NCI-H1417 treated with DMSO at 0.1 percent for 48 hours (cell line): ENCODE measurements at regions not wholly inside any gene's neighbourhood (a gene's known extent, or its start where the extent isn't known, plus 50 kb on each side); places are given as distances from the start of the nearest gene placed in this dataset.
"Not testable (repeated sequence)": the region's sequence is repeated elsewhere in the genome, so short reads cannot be mapped to it uniquely, and the experiment has no call there.

Experiments
- DNase-seq: peaks from one replicate; lab custom pipeline; 2025; lab: John Stamatoyannopoulos, UW

GRCh38 chr11:89545691-89546090 is 54.5 kb upstream of the NOX4 start:
- DNase-seq = no peak

- not testable (repeated sequence) for DNase-seq
Observed at GRCh38 chr11:89555781-89556180, 64.6 kb upstream of the NOX4 start.

- DNase-seq = peak; percentile 70
Observed at GRCh38 chr11:89556731-89557707, 65.8 kb upstream of the NOX4 start.

- not testable (repeated sequence) for DNase-seq
Observed at GRCh38 chr11:89560598-89560997, 69.4 kb upstream of the NOX4 start.

- not testable (repeated sequence) for DNase-seq
Observed at GRCh38 chr11:89562731-89563130, 71.6 kb upstream of the NOX4 start.

GRCh38 chr11:89566972-89567371 is 75.8 kb upstream of the NOX4 start:
- DNase-seq = no peak

GRCh38 chr11:89569387-89569786 is 78.2 kb upstream of the NOX4 start:
- not testable (repeated sequence) for DNase-seq

GRCh38 chr11:89571706-89572105 is 80.5 kb upstream of the NOX4 start:
- not testable (repeated sequence) for DNase-seq

- DNase-seq = not testable (repeated sequence)
Observed at GRCh38 chr11:89575846-89576245, 84.7 kb upstream of the NOX4 start.

GRCh38 chr11:89577428-89577827 is 86.3 kb upstream of the NOX4 start:
- not testable (repeated sequence) for DNase-seq

- no peak for DNase-seq
Observed at GRCh38 chr11:89583580-89583979, 92.4 kb upstream of the NOX4 start.

GRCh38 chr11:89585046-89585445 is 93.9 kb upstream of the NOX4 start:
- not testable (repeated sequence) for DNase-seq

- DNase-seq = not testable (repeated sequence)
Observed at GRCh38 chr11:89585471-89585870, 94.3 kb upstream of the NOX4 start.

GRCh38 chr11:89589413-89589812 is 98.2 kb upstream of the NOX4 start:
- not testable (repeated sequence) for DNase-seq

- DNase-seq = not testable (repeated sequence)
Observed at GRCh38 chr11:89590008-89590632, 98.9 kb upstream of the NOX4 start.

- DNase-seq = not testable (repeated sequence)
Observed at GRCh38 chr11:89601263-89601662, 108.8 kb upstream of the TRIM77 start.

- DNase-seq = no peak
Observed at GRCh38 chr11:89604281-89604680, 105.8 kb upstream of the TRIM77 start.

GRCh38 chr11:89606845-89607244 is 103.3 kb upstream of the TRIM77 start:
- not testable (repeated sequence) for DNase-seq

GRCh38 chr11:89607497-89607896 is 102.6 kb upstream of the TRIM77 start:
- not testable (repeated sequence) for DNase-seq

GRCh38 chr11:89608234-89608966 is 101.7 kb upstream of the TRIM77 start:
- DNase-seq = no peak

GRCh38 chr11:89612096-89612495 is 98.0 kb upstream of the TRIM77 start:
- DNase-seq = no peak

- DNase-seq = no peak
Observed at GRCh38 chr11:89613911-89614310, 96.2 kb upstream of the TRIM77 start.
